ENCODE measurements at regions not wholly inside any gene's neighbourhood (a gene's known extent, or its start where the extent isn't known, plus 50 kb on each side); places are given as distances from the start of the nearest gene placed in this dataset.

GRCh38 chr3:18902081-18902793 lies 246.1 kb upstream of the KCNH8 start:
- TF ChIP-seq CTCF (IDR thresholded peaks at IDR 0.05) (no peak), POLR2A (IDR thresholded peaks at IDR 0.05) (no peak)

Data from ovary (tissue), 3 donors.